ENCODE measurements at regions not wholly inside any gene's neighbourhood (a gene's known extent, or its start where the extent isn't known, plus 50 kb on each side); places are given as distances from the start of the nearest gene placed in this dataset.

DNA sequence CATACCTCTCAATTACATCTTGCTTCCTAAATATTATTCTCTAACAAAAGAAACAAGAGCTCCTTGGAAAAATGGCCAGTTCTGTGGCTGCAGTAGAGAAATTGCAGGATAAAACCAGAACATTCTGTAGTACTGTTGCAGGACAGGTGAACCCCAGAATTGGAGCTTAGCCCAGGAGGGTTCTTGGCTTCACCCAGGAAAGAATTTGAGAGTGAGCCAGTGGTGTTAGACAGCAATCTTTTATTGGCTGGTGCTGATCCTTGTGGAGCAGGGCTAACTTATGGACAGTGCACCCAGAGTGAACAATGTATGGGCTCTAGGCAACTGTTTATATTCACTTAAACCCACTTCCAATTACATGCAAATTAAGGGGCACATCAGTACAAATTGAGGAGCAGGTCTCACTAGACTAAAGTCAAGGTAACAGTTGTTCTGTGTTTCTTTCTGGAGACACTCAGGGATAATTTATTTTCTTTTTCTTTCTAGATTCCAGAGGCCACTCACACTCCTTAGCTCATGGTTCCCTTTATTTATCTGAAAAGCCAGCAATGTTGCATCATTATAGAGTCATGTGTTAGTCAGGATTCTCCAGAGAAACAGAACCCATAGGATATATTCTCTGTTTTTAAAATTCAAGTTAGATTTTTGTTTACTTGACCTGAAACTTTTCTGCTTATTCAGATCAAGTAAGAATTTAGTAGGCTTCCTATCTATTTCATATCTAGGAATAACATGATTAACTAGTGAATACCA, 348.1 kb downstream of the CCDC85A start:
- no peak overlapping the region for H3K4me3 ChIP-seq (ENCODE audit: low read depth, low read length)
- TF ChIP-seq, protein P1, sequence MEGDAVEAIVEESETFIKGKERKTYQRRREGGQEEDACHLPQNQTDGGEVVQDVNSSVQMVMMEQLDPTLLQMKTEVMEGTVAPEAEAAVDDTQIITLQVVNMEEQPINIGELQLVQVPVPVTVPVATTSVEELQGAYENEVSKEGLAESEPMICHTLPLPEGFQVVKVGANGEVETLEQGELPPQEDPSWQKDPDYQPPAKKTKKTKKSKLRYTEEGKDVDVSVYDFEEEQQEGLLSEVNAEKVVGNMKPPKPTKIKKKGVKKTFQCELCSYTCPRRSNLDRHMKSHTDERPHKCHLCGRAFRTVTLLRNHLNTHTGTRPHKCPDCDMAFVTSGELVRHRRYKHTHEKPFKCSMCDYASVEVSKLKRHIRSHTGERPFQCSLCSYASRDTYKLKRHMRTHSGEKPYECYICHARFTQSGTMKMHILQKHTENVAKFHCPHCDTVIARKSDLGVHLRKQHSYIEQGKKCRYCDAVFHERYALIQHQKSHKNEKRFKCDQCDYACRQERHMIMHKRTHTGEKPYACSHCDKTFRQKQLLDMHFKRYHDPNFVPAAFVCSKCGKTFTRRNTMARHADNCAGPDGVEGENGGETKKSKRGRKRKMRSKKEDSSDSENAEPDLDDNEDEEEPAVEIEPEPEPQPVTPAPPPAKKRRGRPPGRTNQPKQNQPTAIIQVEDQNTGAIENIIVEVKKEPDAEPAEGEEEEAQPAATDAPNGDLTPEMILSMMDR (IDR thresholded peaks at IDR 0.05; ENCODE audit: control insufficient read depth, extremely low read depth, insufficient read depth), result no peak
- no peak for DNase-seq (ENCODE audit: low read depth)

DNA sequence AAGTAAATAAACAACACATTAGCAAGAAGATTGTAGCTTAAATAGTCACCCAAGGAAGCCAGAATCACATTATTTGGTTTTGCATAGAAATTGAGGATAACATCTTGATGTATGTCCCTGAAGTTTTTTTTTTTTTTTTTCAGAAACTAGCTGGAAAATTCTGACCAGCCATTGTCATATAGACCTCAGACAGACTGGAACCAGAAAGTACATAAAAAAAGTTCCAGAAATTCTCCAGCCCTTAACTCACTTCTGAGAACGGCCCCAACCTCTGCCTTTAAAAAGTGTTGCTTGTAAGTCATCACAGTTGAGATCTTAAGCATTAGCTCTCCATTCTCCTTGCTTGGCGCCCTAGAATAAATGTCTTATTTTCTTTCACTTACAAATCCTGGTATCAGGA, 350.5 kb downstream of the CCDC85A start:
- TF ChIP-seq, protein P1 (IDR thresholded peaks at IDR 0.05; ENCODE audit: control insufficient read depth, extremely low read depth, insufficient read depth), result no peak
- no peak for DNase-seq (ENCODE audit: low read depth)
- no peak overlapping the region for H3K4me3 ChIP-seq (ENCODE audit: low read depth, low read length)

DNA sequence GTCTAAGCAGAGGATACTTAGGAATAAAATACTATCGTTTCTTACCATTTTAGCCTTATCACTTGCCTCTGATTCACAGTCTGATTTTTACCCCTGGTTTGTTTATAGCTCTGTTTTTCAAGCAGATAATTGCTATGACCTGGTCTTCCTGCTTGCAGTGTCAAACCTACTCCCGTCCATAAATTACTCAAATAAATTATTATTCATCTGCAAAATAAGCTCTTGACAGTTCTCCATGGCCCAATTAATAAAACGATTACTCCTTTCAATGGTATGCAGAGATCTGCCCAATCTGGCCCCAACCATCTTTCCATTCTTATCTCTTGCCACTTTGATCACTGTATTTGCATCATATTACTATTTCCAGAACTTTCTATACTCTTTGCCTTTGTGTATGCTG, 354.0 kb downstream of the CCDC85A start:
- TF ChIP-seq, protein P1 (IDR thresholded peaks at IDR 0.05; ENCODE audit: control insufficient read depth, extremely low read depth, insufficient read depth), result no peak
- H3K4me3 ChIP-seq (ENCODE audit: low read depth, low read length), result no peak overlapping the region
- no peak for DNase-seq (ENCODE audit: low read depth)

DNA sequence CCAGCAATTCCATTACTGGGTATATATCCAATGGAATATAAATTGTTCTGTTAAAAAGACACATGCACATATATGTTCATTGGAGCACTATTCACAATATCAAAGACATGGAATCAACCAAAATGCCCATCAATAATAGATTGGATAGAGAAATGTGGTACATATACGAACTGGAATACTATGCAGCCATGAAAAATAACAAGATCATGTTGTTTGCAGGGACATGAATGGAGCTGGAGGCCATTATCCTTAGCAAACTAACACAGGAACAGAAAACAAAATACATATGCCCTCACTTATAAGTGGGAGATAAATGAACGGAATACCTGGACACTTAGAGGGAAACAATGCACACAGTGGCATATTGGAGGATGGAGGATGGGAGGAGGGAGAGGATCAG, 355.8 kb downstream of the CCDC85A start:
- DNase-seq (ENCODE audit: low read depth), result no peak
- H3K4me3 ChIP-seq (ENCODE audit: low read depth, low read length), result no peak overlapping the region
- TF ChIP-seq, protein P1 (IDR thresholded peaks at IDR 0.05; ENCODE audit: control insufficient read depth, extremely low read depth, insufficient read depth), result no peak

DNA sequence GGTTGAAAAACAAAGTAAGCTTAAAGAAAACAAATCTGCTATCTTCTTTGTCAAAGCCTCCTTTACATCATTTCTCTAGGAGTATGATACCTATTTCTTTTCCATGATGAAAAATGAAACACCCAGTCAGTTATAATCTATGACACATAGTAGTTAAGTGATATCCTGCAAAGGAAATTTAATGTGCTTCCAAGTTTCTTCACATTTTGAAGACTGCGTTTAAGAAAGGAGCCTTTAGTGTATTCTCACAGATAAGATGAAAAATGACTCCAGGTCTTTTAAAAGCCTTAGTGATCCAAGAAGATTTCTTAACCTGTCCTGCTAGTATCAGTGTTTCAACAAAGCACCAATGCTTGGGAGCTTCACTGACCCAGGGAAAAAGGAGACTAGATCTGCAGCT, 356.7 kb downstream of the CCDC85A start:
- DNase-seq (ENCODE audit: low read depth), result no peak
- H3K4me3 ChIP-seq (ENCODE audit: low read depth, low read length), result no peak overlapping the region
- TF ChIP-seq, protein P1 (IDR thresholded peaks at IDR 0.05; ENCODE audit: control insufficient read depth, extremely low read depth, insufficient read depth), result no peak

DNA sequence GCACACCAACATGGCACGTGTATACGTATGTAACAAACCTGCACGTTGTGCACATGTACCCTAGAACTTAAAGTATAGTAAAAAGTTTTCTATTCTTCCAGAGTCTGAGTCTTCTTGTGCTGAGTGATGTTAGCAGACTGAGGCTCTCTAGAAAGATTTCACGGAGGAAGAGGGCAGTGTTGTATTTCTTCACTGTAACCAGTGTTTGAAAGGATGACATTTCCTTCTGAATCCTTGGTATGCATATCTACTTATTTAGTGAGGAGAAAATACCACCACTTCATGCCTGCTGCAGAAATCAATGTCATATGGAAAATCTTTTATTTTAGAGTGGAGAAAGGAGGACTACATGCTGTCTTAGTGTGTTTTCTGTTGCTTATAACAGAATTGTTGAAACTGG, 357.1 kb downstream of the CCDC85A start:
- TF ChIP-seq, protein P1 (IDR thresholded peaks at IDR 0.05; ENCODE audit: control insufficient read depth, extremely low read depth, insufficient read depth), result no peak
- no peak for DNase-seq (ENCODE audit: low read depth)
- H3K4me3 ChIP-seq (ENCODE audit: low read depth, low read length), result no peak overlapping the region

DNA sequence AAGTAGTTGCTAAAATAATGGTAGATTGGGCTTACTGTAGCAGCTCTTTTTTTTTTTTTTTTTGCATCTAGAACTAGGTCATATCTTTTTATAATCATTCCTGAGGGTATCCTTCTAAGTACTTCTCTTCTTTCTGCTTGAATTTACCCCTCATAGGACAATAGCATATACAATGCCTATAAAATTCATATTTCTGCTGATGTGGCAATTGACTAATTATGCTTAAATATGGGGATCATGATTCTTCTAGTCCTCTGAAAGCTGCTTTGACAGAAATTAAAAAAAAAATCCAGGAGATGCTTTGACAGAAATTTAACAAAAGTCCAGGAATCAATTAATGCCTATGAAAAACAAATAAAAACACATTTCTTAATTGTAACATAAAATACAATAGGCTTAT, 358.4 kb downstream of the CCDC85A start:
- TF ChIP-seq, protein P1 (IDR thresholded peaks at IDR 0.05; ENCODE audit: control insufficient read depth, extremely low read depth, insufficient read depth), result no peak

More for the DNA sequence above, 358.4 kb downstream of the CCDC85A start:
- no peak overlapping the region for H3K4me3 ChIP-seq (ENCODE audit: low read depth, low read length)
- DNase-seq (ENCODE audit: low read depth), result no peak
